GM18868 (cell line): ENCODE measurements at regions not wholly inside any gene's neighbourhood (a gene's known extent, or its start where the extent isn't known, plus 50 kb on each side); places are given as distances from the start of the nearest gene placed in this dataset.
"Not testable (repeated sequence)": the region's sequence is repeated elsewhere in the genome, so short reads cannot be mapped to it uniquely, and the experiment has no call there.

ENCODE experiments used
- ATAC-seq: cut with Tn5 transposase; IDR thresholded peaks from one replicate; pipeline ENCODE4 v1.9.1; 2021; ENCODE audit warnings: mild to moderate bottlenecking, moderate library complexity; ENCODE audit not compliant: unreplicated experiment

DNA sequence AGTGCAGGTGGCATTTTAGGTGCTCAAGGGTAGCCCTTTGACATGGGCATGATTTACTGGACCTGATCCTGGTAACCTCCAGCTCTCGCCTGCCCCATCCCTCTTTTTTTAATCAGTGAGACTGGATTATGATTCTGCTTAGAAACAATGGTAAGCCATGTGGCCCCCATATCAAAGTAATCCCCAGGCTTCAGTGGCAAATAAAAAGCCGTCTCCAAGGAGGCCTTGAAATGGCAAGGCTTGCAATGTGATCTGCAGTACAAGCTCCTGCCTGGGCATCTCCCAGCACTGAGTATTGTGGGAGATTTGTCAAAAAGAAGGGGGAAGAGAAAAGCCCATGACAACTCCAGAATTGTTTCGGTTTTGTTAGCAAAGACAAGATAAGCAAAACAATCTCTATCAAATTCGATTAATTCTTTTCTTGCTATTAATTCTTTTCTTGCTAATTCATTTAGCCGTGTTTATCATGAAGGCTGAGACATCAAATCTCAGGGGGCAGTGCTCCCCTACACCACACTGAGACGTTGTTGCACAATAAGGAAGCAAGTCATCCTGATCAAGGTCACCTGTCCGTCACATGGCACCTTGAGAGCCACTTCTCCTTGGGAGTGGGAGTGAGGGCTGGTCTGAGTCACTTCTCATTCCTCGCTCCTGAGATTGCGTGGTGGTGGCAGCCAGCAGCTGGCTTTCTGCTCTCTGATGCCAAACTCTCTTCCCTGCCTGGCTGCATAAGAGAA lies 312.7 kb upstream of the GATB start:
- ATAC-seq, result no peak

DNA sequence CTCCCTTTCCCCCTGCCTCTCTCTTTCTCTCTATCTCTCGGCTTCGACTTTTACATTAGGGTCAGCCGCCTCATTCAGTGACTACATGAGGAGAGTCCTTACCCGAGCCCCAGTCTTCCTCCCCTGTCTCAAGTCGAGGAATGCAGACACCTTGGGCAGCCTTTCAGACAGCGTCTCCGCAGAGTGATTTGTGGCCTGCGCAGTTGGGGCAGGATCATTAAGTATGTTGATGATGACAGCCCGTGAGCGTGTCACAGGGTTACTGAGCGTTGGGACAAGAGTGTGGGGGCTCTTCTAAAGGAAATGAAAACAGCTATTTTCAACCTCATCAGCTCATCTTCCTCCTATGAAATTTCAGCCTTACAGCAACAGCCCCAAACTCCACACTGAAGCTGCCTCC lies 312.1 kb upstream of the GATB start:
- ATAC-seq, result no peak

DNA sequence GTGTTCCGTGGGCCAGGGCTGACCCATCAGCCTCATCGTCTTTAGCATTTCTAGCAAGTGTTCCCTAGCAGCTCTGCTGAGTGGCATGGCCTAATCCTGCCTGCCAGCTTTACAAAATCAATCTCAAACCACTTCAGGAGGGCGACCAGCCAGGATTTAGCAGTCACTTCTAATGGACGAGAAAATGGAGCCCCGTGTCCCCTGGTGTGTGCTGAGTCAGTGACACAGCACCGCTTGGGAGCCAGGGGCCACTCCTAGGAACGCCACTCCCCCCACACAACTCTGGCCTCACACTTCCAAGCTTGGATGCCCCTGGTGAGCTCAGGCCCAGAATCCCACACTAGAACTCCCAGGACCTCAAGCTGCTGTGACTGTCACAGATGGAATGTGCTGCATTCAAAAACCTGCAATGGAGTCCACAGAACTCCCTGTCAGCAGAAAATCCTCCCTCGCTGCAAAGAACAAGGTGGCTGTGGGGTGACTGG lies 311.2 kb upstream of the GATB start:
- no peak for ATAC-seq

DNA sequence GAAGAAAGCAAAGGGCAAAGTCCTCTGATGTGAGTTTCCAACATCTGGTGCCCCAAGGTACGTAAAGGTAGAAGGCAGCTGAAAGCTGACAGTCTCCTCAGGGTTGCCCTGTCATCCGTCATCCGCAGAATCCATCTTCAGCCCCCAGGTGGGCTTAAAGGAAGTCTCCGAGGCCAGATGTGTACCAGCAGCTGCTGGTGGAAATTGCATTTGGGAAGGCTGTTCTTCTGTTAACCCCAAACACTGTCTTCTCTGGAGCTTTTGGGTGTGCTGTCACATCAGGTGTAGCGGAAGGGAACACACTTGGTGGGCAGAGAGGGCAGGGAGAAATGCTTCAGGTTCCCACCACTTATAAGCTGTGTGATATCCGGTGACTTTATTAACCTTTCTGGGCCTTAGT lies 310.0 kb upstream of the GATB start:
- ATAC-seq, result no peak

DNA sequence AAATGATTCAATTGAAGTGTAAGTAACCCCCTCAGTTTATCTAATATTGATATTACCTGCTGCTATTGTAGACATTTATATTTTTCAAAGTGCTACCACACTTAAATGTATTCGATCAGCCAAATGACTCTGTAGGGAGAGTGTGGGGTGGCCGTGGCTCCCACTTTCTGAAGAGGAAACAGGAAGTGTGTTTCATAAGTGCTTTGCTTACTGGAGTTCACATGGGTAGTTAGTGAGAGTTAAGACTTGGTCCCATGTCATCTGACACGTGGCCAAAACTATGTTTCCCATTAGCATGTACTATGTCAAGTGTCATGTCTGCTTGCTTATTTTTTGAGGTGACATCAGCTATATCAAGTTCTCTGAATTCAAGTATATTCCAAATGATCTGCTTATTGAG lies 308.1 kb upstream of the GATB start:
- ATAC-seq, result no peak

DNA sequence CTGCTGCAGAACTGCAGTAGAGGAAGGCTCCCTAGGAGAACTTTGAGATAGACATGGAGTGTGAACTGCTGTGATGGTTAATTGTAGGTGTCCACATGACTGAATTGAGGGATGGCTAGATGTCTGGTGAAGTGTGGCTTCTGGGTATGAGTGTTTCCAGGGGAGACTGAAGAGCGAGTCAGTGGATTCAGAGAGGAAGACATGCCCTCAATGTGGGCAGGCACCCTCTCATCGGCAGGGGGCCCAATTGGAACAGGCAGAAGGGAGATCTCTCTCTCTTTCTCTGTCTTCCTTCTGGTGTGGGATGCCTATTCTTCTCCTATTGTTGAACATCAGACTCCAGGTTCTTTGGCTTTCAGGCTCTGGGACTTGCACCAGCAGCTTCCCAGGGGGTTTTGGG lies 304.7 kb upstream of the GATB start:
- no peak for ATAC-seq

DNA sequence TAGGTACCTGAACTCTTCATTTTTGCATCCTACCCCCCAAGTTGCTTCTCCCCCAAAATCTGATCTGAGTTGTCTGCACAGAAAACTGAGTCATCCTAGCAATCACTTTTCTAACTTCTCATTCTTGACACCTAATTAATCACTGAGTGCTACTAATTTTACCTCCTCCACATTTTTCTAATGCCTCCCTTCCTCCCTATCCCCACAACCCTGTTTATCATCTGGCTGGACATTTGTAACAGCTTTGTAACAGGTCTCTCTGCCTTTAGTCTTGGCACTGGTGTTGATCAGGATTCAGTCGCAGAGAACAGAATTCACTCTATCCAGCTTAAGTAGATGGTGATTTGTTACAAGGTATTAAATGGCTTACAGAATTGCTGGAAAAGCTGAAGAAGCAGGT lies 303.9 kb upstream of the GATB start:
- ATAC-seq, result no peak

DNA sequence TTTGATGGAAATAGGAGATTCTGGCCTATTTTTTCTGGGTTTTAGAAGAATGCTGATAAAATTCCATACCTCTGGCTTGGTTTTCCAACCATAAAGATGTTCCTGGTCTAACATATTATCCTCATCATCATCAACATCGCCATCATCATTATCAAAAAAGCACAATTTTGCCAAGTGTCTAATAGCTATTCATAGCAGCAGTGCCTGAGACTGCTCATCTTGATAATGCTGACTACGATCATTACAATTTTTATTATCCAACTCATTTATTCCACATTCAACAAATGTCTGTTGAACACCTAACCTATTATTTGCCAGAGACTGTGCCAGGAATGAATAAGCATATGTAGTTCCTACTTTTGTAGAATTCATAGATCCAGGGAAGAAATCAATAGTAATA lies 303.5 kb upstream of the GATB start:
- ATAC-seq, result no peak

DNA sequence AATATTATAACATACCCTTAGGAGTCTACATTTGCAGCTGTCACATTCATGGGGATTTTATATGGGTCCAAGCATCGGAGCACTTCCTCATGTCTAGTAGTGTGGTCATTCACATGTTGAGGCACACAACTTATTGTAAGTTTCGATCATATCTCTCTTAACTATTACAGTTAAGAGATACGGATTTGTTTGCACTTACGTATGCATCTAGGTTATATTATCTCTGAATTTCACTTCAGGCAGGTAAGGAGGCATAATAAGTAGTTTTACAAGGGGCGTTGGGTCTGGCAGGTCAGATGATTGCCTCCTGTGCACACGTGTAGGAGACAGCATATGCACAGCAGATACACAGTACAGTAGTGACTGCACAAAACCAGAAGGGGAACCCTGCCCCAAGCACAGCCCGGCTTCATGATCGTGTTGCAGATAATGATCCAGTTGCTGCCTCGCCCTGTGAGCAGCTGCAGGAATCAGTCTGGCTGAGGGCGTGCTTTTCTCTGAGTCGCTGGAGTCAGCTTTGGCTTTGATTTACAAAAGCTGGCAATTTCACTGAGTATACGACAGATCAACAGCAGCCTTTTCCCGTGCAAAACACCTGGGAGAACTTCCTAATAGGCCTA lies 302.9 kb upstream of the GATB start:
- ATAC-seq, result no peak

DNA sequence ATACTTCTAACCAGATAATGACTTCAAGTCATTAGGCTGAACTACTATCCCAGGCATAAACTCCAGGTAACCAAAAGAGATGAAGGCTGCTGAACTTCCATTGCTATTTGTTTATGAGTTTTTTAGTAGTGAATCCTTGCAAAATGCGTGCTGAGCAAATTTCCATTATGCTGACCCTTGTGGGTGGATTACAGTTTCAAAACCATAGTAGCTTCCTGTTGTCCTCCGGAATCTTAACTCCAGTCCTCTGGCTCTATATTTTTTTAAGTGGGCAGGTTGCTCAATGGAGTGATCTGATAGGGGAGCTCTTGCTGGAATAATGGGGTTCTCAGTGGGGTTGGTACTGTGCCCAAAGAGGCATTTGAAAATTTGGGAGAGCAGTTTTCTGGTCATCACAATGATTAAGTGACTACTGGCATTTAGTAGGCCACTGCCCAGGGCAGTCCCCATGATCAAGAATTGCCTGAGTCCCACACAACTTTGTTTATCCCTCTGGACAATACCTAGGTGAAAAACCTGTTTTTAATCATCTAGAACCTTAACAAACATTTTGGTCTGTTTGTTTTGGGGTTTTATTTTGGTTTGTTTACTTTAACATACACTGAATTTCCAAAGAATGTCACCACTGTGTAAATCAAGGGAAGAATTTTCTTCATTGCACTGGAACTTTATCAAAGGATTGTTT lies 302.3 kb upstream of the GATB start:
- no peak for ATAC-seq

DNA sequence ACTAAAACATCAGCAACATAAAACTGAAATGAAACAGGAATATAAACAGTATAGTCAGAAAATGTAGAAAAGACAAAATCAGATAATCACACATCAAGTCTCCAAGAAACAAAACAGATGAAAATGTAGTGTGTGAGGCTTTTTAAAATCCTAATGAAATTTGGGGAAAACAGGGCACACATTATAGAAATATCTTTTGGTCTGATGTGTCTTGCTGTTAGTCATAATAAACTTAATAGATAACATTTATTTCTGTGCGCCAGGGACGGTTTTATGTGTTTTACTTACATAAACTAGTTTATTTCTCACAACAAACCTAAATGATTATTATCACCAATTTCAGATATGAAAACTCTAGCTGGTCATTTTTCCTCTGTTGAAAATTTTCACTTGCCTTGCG lies 293.9 kb upstream of the GATB start:
- ATAC-seq, result no peak

DNA sequence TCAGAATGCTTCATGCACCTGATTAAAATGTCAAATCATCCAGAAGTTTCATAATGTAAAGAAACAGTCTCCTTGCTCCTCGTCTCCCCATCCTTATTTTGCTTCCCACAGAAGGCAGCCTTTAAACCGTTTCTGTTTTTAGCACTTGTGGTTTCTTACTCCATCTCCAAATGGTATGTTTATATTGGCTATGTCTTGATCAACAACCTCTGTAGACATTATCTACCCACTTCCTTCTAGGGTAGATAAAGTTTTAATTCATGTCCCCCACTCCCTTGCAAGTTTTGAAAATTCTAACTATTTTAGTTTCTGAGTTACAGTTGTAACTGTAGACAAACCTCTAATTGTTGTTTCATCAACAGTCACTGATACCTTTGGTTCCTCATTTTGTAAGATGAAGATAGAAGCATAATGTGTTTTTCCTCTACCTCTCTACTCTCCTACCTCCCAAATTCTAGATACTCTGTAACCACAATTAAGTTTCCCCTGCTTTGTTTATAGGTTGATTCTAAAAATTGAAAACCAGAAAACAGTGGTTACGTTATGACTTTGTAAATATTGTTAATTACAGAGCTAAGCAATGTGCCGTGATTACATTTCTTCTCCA lies 291.7 kb upstream of the GATB start:
- ATAC-seq, result no peak

DNA sequence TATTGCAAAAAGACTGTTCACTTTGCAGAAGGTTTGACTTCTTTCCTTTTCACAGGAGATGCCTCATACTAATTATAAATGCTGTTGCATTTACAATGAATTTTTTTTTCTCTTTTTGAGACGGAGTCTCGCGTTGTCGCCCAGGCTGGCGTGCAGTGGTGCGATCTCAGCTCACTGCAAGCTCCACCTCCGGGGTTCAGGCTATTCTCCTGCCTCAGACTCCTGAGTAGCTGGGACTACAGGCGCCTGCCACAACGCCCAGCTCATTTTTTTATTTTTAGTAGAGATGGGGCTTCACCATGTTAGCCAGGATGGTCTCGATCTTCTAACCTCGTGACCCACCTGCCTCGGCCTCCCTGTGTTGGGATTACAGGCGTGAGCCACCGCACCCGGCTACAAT lies 290.5 kb upstream of the GATB start:
- ATAC-seq, result not testable (repeated sequence)

DNA sequence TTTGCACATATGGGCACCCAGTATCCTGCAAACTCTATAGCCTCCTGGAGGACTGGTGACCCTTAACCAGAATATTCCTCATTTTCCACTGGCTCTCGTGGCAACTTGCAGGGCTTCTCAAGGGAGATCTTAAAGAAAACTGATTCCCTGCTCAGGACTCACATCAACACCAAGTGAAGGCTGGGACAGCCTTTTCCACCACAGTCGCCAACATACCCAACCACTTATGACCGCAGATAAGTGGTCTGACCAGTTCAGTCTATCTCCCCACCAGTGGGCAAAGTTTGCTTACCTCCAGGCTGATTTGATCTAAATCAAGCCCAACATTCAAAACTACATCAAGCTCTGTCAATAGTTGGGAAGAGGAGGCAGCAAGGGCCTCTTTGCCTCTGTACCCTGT lies 289.3 kb upstream of the GATB start:
- ATAC-seq, result no peak

DNA sequence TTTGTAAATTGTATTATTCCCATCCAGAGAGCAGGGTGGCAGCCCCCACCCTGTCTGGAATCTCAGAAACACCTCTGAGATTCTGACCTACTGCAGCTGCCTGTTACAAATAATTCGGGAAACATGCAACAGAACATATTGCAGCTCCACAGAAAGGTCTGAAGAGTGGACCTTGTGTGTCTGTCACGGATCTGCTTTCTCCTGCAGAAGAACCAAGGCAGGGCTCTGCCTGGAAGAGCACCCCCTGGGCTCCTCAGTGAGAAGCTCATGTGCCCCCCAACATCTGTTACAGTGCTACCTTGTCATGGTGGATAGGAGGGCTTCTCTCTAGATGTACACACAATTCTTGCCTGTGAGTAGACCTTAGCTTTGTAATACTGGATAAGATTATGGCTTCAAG lies 286.6 kb upstream of the GATB start:
- no peak for ATAC-seq

DNA sequence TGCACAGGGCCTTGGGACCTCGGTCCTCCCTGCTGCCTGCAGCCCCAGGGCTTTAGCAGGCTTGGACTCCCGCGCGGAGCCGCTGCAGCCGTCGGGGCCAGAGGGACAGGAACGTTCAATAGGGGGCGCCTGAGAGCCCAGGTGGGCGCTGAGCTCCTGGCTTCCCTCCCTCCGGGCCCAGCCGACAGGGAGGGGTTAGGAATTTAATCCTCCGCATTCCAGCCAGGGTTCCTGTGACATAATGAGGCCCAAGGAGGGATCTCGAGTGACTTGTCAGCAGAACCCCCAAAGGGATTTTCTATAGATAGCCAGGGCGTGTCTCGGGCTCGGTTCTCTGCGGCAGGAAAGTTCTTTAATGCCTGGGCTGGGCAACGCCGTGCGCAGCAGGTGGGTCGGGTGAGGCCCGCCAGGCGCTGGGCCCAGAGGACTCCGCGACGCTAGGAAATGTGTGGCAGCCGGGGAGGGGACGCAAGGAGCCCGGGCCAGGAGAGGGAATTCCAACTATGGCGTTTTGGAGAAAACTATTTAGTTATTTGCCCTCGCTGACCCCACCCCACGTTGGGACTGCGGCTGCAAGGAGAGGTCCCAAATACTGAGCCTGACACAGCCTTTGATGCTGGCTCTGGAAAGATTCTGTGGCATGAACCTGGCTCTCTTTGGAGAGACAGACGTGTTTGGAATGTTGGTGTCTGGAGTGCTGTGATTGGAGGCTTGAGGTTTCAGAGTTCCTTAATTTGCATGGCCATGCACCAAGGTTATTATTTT lies 285.2 kb upstream of the GATB start:
- peak; percentile 55 for ATAC-seq

DNA sequence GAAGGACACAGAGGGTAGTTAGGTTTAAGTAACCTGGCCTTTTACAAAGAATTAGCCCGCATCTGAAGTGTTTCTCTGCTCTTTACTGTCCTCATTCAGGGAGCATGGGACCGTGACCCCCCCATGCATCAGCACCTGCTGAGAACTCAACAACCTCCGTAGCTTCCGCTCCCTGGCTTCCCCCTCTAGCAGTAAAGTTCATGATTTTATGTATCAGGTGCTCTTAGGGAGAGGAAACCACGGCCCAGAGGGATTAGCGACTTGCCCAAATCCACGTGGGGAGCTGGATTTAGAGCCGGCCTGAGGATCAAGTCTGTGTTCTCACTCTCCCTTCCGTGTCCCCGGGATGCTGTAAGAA lies 284.6 kb upstream of the GATB start:
- ATAC-seq, result peak; percentile 39

DNA sequence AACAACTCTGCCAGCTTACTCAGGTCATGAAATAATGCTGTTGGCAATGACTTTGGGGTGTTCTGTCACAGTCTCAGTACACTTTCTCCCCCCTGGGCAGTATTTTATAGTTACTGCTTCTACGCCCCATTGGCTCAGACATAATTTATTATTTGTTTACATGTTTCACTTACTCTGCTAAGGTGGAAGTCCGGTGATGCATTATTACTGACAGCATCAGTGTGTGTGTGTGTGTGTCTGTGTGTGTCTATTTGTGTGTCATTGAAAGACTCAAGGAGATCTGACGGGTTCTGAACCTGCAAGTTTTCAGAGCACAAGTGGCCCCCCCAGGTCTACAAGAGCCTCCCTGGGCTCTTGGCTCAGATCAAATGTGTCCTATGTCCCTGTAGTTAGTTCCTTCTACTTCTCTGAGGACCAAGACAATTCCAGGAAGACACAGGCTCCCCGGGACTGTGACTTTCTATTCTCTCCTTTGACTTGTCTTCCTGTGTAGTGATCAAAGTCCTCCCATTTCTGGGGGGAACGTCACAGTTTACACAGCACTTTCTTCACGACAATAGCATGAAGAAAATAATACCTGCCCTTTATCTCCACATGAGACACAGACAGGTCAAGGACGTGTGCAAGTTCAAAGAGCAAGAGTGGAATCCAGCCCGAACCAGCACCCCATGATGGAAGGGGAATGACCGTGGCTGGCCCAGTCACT lies 283.7 kb upstream of the GATB start:
- ATAC-seq, result no peak

DNA sequence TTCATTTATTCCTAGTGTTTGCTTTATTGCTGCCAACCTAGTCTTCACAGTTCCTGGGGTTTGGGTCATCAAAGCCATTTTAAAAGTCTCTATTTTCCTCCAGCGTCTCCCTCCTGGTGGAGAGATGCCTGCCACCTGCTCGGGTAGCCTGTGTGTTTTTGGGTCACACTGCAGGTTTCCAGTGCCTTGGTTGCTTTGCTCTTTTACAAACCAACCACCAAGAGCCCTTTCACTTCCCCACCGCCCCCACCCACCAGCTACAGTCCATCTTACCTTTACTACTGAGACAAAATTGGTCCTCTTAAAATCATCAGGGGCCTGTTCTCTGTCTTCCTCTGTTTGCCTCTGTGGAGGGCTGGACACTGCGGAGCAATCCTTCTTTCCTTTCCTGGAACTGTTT lies 280.5 kb upstream of the GATB start:
- ATAC-seq, result no peak

DNA sequence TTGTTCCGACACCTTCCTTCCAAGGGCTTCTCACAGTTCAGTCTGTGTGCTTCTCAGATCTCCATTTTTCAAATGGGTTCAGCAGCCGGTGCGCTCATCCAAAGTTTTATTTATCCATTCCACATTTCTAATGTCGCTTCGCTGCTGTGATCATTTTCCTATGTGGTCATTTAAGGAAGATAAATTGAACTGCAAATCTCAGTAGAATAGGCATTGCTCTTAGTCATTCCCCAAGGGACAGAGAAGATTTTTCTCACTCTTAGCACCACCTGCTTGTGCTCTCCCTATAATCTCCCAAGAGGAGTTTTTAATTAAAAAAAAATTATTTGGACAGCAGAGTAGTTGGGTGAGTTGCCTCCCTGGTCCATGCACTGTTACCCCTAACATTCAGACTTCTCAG lies 278.9 kb upstream of the GATB start:
- no peak for ATAC-seq
